GM21619 (cell line): ENCODE measurements at regions not wholly inside any gene's neighbourhood (a gene's known extent, or its start where the extent isn't known, plus 50 kb on each side); places are given as distances from the start of the nearest gene placed in this dataset.

ENCODE experiments used
- ATAC-seq: cut with Tn5 transposase; IDR thresholded peaks from one replicate; pipeline ENCODE4 v1.9.1; 2021; ENCODE audit not compliant: unreplicated experiment

- no peak for ATAC-seq
Observed at GRCh38 chr4:152099981-152100378, 339.2 kb upstream of the GATB start.

GRCh38 chr4:152099555-152099954, 338.7 kb upstream of the GATB start:
- no peak for ATAC-seq

GRCh38 chr4:152099061-152099425, 338.2 kb upstream of the GATB start:
- no peak for ATAC-seq

GRCh38 chr4:152098365-152099060, 337.7 kb upstream of the GATB start:
- no peak for ATAC-seq

- ATAC-seq, result no peak
Observed at GRCh38 chr4:152097371-152097770, 336.6 kb upstream of the GATB start.

GRCh38 chr4:152095701-152096070, 334.9 kb upstream of the GATB start:
- no peak for ATAC-seq

- ATAC-seq, result no peak
Observed at GRCh38 chr4:152094970-152095700, 334.3 kb upstream of the GATB start.

- no peak for ATAC-seq
Observed at GRCh38 chr4:152091405-152091804, 330.6 kb upstream of the GATB start.

GRCh38 chr4:152090543-152090942, 329.7 kb upstream of the GATB start:
- ATAC-seq, result no peak

GRCh38 chr4:152089584-152089983, 328.8 kb upstream of the GATB start:
- ATAC-seq, result no peak

- no peak for ATAC-seq
Observed at GRCh38 chr4:152087335-152087734, 326.5 kb upstream of the GATB start.

- no peak for ATAC-seq
Observed at GRCh38 chr4:152085657-152086056, 324.9 kb upstream of the GATB start.

GRCh38 chr4:152083338-152083737, 322.5 kb upstream of the GATB start:
- ATAC-seq, result no peak

GRCh38 chr4:152081024-152081423, 320.2 kb upstream of the GATB start:
- peak; percentile 84 for ATAC-seq

GRCh38 chr4:152079543-152080293, 318.9 kb upstream of the GATB start:
- ATAC-seq, result no peak

GRCh38 chr4:152079079-152079478, 318.3 kb upstream of the GATB start:
- ATAC-seq, result no peak

- no peak for ATAC-seq
Observed at GRCh38 chr4:152077582-152077981, 316.8 kb upstream of the GATB start.

- ATAC-seq, result no peak
Observed at GRCh38 chr4:152075253-152075928, 314.6 kb upstream of the GATB start.

- no peak for ATAC-seq
Observed at GRCh38 chr4:152074573-152074972, 313.8 kb upstream of the GATB start.

- ATAC-seq, result no peak
Observed at GRCh38 chr4:152074088-152074437, 313.3 kb upstream of the GATB start.

- ATAC-seq, result no peak
Observed at GRCh38 chr4:152073351-152074087, 312.7 kb upstream of the GATB start.
